ENCODE measurements at regions not wholly inside any gene's neighbourhood (a gene's known extent, or its start where the extent isn't known, plus 50 kb on each side); places are given as distances from the start of the nearest gene placed in this dataset.

- TF ChIP-seq REST (IDR thresholded peaks at IDR 0.05; ENCODE audit: unreplicated experiment) = no peak
- no peak for TF ChIP-seq CTCF (conservative IDR thresholded peaks at IDR 0.05; ENCODE audit: low read depth in 2 of 2)
- TF ChIP-seq EZH2 (IDR thresholded peaks at IDR 0.05; ENCODE audit: low read depth, unreplicated experiment) = no peak
- TF ChIP-seq POLR2AphosphoS5 (IDR thresholded peaks at IDR 0.05; ENCODE audit: low read depth) = no peak
- no peak for TF ChIP-seq JUNB (IDR thresholded peaks at IDR 0.05; ENCODE audit: unreplicated experiment)
- TF ChIP-seq ETS1 (IDR thresholded peaks at IDR 0.05) = no peak
- TF ChIP-seq EZH2phosphoT487 (IDR thresholded peaks at IDR 0.05; ENCODE audit: unreplicated experiment) = no peak
- no peak for TF ChIP-seq ZNF462 (CRISPR knock-in tag; IDR thresholded peaks at IDR 0.05)
Observed at GRCh38 chr9:87233431-87233830, 264.2 kb upstream of the DAPK1 start.
